AG08395 (cell line): ENCODE measurements at regions not wholly inside any gene's neighbourhood (a gene's known extent, or its start where the extent isn't known, plus 50 kb on each side); places are given as distances from the start of the nearest gene placed in this dataset.
"Not testable (repeated sequence)": the region's sequence is repeated elsewhere in the genome, so short reads cannot be mapped to it uniquely, and the experiment has no call there.

ENCODE experiments used
- DNase-seq: peaks from one replicate; pipeline ENCODE4 v3.0.0; 2012; ENCODE audit warnings: mixed read lengths, low spot score

DNA sequence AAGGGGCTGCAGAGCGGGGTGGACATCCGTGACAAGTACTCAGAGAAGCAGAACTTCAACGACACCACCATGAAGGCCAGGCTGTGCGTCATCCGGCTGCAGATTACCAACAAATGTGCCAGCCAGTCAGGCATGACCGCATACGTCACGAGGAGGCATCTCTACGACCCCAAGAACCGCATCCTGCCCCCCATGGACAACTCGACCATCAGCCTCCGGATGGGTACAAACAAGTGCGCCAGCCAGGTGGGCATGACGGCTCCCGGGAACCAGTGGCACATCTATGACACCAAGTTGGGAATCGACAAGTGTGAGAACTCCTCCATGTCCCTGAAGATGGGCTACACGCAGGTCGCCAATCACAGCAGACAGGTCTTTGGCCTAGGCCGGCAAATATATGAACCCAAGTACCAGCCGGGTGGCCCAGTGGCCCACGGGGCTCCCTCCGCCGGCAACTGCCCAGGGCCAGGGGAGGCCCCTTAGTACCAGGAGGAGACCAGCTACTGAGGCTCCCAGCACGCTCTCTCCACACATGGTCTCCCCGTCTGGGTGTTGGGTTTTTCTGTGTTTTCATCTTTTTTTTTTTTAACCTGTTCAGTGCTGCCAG, 133.4 kb upstream of the TEKT4 start:
- not testable (repeated sequence) for DNase-seq

- no peak for DNase-seq
These were observed 117.7 kb upstream of the TEKT4 start for GRCh38 chr2:94753466-94753998.

- no peak for DNase-seq
These were observed 112.7 kb upstream of the TEKT4 start for GRCh38 chr2:94758546-94758945.

DNA sequence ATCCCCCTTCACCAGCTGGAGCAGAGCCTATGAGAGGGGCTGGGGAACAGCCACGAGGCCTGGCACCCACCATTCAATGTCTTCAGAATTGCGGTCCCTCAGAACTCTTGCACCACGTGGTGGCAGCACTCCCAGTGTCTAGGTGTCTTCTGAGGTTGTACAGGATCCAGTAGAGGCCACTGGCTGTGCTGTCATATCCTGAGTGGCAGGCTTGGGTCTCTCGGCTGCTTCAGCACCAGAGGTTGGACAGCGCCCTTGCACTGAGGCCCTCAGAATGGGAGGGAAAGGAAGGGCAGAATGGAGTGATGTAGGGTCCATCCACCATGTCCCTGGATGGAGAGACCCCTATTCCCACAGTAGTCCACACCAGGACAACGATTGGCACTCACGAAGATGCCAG, 112.0 kb upstream of the TEKT4 start:
- DNase-seq = no peak

GRCh38 chr2:94762600-94762999, 108.6 kb upstream of the TEKT4 start:
- DNase-seq = no peak

GRCh38 chr2:94763318-94763717, 107.9 kb upstream of the TEKT4 start:
- no peak for DNase-seq

DNA sequence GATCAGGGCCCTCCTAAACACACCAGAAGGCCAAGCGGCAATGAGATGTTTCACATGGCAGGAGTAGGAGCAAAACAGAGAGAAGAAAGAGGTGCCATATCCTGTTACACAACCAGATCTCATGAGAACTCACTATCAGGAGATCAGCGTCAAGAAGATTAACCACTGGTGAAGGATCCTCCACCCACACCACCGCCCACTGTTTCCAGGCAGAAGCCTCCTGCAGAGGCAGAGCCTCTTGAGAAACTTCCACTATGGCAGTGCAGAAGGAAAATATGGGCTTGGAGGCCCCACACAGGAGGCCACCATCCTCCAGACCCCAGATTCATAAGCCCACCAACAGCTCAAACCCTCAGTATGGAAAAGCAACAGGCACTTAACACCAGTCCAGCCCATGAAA, 106.9 kb upstream of the TEKT4 start:
- not testable (repeated sequence) for DNase-seq

- no peak for DNase-seq
These were observed 103.9 kb upstream of the TEKT4 start for GRCh38 chr2:94767336-94767735.

DNA sequence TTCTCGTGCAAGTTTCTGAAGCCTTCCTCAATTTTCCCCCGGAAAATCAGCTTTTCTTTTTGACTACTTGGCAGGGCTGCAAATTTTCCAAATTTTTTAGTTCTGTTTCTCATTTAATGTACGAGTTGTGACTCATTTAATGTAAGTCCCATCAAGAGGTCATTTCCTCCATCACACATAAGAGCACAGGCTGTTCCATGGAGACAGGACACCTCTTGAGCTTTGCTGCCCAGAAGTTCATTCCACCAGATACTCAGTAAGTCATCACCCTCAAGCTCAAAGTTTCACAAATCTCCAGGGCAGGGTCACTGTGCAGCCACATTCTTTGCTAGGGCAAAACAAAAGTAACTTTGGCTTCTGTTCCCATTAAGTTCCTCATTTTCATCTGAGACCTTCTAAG, 101.5 kb upstream of the TEKT4 start:
- no peak for DNase-seq

DNA sequence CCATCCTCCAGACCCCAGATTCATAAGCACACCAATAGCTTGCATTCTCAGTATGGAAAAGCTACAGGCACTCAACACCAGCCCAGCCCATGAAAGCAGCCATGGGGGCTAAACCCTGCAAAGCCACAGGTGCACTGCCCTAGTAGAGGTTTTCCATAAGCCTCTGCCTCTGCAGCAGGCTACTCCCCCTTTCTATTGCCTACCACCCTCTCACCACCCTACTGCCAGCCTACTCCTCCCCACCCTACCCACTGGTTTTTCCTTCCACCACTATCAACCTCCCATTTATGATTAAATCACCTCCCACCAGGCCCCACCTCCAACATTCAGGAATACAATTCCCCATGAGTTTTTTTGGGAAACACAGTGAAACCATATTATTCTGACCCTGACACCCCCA, 96.4 kb upstream of the TEKT4 start:
- no peak for DNase-seq

DNA sequence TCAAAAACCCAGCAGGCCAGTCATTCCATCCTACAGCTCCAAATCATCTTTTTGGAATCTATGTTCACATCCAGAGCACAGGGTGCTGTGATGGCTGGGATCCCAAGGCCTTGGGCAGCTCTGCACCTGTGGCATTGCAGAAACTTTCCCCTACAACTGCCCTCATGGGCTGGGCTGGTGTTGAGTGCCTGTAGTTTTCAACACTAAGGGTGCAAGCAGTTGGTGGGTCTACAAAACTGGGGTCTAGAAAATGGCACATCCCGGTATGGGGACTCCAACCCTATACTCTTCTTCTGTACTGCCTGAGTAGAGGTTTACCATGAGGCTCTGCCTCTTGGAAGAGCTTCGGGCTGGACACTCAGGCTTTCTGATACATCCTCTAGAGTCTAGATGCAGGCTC, 95.2 kb upstream of the TEKT4 start:
- no peak for DNase-seq

DNA sequence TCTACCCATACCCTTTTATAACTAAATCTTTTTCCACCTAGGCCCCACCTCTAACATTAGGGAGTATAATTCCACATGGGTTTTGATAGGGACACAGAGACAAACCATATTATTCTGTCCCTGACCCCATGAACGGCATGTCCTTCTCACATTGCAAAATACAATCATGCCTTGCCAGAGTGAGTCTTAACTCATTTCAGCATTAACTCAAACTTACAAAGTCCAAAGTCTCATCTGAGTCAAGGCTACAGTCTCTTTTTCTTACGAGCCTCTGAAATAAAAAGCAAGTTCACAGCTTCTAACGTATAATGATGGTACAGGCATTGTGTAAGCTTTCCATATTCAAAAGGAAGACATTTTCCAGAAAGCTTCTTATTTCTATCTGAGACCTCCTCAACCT, 86.1 kb upstream of the TEKT4 start:
- DNase-seq = not testable (repeated sequence)

DNA sequence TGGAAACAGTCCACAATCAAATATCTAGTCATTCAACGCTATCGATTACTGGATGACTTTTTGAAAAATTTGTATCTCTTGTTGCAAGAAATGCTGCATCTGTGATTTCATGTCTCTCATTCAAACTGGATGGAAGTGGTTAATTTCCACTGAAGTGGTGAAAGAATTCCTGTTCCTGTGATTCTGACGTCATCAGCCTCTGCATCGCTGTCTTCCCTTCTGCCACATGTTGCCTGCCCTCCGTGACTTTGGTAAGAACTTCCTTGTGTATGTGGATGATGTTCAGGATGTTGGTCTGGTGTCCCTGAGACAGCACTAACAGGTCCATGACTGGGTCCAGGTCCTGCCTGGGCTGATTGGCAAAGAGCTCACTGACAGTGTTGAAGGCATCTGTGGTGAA, 84.8 kb upstream of the TEKT4 start:
- not testable (repeated sequence) for DNase-seq

- not testable (repeated sequence) for DNase-seq
These were observed 81.1 kb upstream of the TEKT4 start for GRCh38 chr2:94790169-94790568.

GRCh38 chr2:94797235-94797634, 74.0 kb upstream of the TEKT4 start:
- not testable (repeated sequence) for DNase-seq
